GM19438 (cell line): ENCODE measurements at regions not wholly inside any gene's neighbourhood (a gene's known extent, or its start where the extent isn't known, plus 50 kb on each side); places are given as distances from the start of the nearest gene placed in this dataset.
"Not testable (repeated sequence)": the region's sequence is repeated elsewhere in the genome, so short reads cannot be mapped to it uniquely, and the experiment has no call there.

Experiments
- ATAC-seq: cut with Tn5 transposase; IDR thresholded peaks from one replicate; pipeline ENCODE4 v1.9.1; 2021; ENCODE audit warnings: low read depth; ENCODE audit not compliant: unreplicated experiment

GRCh38 chr18:34350778-34351177 is 126.1 kb upstream of the NOL4 start:
- ATAC-seq, result no peak

GRCh38 chr18:34352385-34353163 is 127.9 kb upstream of the NOL4 start:
- ATAC-seq, result no peak

DNA sequence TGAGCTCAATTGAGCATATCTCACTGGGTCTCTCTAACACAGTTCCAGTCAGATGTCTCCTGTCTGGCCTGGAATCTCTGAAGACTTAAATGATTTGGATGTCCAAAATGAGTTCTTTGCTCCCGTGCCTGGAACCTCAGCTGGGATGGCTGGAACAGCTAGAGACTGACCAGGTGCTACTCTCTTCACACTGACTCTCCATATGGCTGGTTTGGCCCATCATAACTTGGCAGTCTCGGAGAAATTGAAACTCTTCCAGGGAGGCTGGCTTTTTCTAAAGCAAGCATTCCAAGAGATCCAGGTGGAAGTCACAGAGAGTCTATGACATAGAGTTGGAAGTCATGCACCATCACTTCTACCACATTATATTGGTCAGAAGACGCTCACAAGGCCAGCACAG is 129.6 kb upstream of the NOL4 start:
- no peak for ATAC-seq

- ATAC-seq, result no peak
Measured at GRCh38 chr18:34357944-34358580, 133.3 kb upstream of the NOL4 start.

- ATAC-seq, result peak; percentile 91
Measured at GRCh38 chr18:34358923-34359322, 134.2 kb upstream of the NOL4 start.

- ATAC-seq, result no peak
Measured at GRCh38 chr18:34364699-34365098, 140.0 kb upstream of the NOL4 start.

- no peak for ATAC-seq
Measured at GRCh38 chr18:34370704-34371395, 146.1 kb upstream of the NOL4 start.

GRCh38 chr18:34380326-34380725 is 155.6 kb upstream of the NOL4 start:
- ATAC-seq, result no peak

DNA sequence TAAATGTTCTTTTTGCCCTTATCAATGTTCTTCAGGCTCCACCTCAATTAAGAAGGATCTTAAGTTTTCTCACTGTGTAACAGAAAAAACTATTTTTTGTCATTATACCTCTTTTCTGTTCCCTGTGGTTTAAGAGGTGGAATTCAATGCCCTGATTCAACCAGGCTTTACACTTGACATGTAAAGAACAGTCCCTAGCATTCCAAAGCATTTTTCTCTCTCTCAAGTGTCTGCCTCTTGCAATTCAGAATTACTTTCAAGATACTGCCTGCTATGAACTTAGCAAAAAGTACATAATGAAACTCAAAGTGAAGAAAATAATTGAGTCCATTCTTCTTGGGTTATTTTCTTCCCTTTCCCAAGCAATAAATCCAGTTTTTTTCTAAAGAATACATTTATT is 160.6 kb upstream of the NOL4 start:
- ATAC-seq, result no peak

DNA sequence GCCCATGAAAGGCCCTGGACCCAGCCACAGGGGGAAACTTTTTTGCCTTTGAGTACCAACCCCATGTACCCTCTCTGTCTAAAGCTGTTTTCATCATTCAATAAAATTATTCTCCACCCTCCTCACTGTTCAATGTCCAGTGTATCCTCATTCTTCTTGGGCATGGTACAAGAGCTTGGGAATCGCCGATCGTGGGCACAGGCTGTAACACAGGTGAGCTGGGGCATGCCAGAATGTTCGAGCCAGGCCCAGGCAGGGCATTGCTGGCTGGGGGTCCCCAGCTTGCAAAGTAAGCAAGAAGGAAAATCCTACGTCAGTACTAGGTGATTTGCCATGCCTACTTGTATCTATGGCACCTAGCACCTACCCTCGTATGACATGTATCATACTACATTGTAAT is 162.1 kb upstream of the NOL4 start:
- no peak for ATAC-seq

DNA sequence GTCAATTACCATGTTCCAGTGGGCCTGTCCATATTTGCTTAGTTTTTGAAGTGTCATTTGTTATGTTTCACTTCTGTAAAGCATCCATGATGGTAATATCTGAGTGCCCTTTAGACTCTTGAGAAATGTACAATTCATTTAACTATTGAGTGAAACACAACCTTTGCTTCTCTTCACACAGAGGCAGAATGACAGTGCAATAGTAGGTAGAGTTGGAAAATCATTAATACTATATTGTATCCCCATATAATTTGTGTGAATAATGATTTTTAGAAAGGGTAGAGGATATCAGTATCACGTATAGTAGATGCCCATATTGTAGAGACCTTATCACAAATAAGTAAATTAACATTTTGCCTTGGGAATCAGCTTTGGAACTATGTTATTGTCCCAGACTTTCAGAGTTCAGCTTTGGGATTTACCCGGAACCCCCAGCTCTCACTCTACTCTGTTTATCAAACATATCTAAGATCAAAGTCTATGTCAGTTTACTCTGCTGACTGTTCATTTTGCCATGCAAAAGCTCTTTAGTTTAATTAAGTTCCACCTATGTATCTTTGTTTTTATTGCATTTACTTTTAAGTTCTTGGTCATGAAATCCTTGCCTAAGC is 172.7 kb upstream of the NOL4 start:
- no peak for ATAC-seq

DNA sequence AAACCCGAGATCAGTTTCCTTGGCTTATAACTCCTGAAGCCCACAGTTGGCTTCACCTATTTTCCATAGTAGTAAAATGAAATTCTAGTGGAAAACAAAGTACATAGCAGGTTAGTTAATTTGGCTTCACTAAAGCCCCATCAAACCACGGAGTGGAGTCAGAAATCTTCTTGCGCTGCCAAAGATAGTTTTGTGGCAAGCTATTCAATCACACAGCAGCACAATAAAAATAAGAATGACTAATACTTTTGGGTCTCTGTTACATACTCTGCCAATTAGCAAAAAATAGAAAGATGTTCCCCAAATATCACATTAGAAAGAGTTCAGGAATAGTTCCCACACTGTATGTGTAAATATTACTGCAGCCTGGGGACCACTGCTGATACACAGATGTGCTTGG is 175.2 kb upstream of the NOL4 start:
- no peak for ATAC-seq

- ATAC-seq, result no peak
Measured at GRCh38 chr18:34400834-34401233, 176.1 kb upstream of the NOL4 start.

GRCh38 chr18:34401775-34402174 is 177.1 kb upstream of the NOL4 start:
- ATAC-seq, result no peak

- ATAC-seq, result not testable (repeated sequence)
Measured at GRCh38 chr18:34407471-34407870, 182.8 kb upstream of the NOL4 start.

GRCh38 chr18:34411952-34412351 is 187.2 kb upstream of the NOL4 start:
- no peak for ATAC-seq

DNA sequence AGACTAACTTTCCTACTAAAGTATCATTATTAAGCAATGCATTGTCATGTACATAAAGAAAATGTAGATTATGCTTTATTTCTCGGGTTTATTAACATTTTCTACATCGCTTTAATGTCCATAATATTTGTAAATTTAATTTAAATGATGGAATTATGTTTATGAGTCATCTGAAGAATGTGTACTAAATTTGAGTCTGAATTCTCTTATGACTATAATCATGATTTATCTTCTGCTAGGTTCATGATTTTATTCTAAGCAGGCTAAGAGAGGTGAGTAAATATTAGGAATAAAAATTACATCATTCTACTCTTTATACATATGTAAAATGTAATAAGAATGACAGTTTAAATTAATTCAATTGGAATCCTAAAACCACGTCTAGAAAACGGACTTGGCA is 206.3 kb upstream of the NOL4 start:
- no peak for ATAC-seq

DNA sequence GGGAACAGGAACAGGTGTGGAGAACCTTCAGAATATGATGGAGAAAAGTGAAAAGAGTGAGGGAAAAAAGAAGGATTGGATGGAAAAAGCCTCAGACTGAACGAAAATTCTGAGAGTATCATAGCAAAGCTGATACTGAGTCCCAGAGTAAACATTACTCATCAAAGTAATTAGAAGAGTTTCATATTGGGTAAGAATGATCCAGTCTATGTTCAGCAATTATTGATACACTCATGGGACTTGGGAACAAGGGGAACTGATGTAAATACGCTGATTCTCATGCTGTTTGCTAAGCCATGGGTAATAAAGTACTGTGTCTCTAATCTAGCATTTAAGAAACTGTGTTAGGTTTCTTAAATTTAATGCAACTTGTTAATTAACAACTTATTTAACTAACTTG is 219.9 kb upstream of the NOL4 start:
- no peak for ATAC-seq

DNA sequence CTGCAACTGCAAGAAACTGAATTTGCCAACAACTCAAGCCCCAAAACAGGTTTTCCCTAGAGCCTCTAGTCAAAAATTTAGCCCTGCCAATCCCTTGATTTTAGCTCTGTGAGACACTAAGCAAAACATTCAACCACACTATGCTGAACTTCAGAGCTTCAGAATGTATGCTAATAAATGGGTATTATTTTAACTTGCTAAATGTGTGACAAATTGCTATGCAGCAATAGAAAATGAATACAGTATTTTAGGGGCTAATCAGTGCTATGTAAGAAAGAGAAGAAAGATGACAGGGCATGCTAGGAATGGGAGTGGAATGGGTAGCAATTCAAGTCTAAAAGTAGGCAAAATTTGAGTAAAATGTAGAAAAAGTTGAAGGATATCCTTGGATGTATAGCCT is 223.9 kb upstream of the NOL4 start:
- no peak for ATAC-seq

DNA sequence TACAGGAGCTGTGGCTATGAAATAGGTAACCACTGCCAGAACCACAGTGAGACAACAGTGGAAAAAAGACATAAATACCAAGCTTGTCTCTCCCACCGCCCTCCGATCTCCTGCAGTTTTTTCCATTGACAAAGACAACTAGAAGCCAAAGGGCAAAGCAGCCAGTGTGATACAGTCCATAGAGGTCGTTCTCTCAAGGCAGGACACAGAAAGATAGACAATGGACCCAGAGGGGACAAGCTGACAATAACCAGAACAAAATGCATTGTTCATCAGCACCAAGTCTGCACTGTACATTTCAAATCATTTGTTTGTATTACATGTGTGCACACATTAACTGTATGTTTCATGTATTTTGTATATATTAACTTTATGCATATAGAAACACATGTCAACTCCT is 233.0 kb upstream of the NOL4 start:
- ATAC-seq, result no peak

- ATAC-seq, result no peak
Measured at GRCh38 chr18:34458410-34458977, 233.8 kb upstream of the NOL4 start.
